Liver (tissue), 3 donors: ENCODE measurements at regions not wholly inside any gene's neighbourhood (a gene's known extent, or its start where the extent isn't known, plus 50 kb on each side); places are given as distances from the start of the nearest gene placed in this dataset.
"Not testable (repeated sequence)": the region's sequence is repeated elsewhere in the genome, so short reads cannot be mapped to it uniquely, and the experiment has no call there.

ENCODE experiments used
- CTCF ChIP-seq: fragments of 150-350 bp; IDR thresholded peaks from 2 replicates; pipeline ENCODE4 v1.5.1; 2017; ENCODE audit warnings: improper control_type of control experiment, low read depth, low read length; ENCODE audit not compliant: missing input control
- JUND ChIP-seq, 2 donors: IDR thresholded peaks; 2 replicates each; pipeline ENCODE4 v1.6.1; 2016; ENCODE audit warnings: antibody characterized with exemption in 2 of 2
- YY1 ChIP-seq: IDR thresholded peaks from 2 replicates; pipeline ENCODE4 v1.6.1; 2016; ENCODE audit warnings: antibody characterized with exemption, mild to moderate bottlenecking
- donor health status: healthy.
- donor health status: healthy.

DNA sequence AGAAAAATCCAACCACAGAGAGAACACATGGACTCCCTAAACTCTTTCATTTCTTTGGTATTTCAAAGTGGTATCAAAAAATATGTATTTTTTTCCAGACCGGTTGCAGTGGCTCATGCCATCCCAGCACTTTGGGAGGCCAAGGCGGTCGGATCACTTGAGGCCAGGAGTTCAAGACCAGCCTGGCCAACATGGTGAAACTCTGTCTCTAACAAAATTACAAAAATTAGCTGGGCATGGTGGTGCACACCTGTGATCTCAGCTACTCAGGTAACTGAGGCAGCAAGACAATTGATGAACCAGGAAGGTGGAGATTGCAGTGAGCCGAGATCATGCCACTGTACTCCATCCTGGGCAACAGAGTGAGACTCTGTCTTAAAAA is 121.8 kb downstream of the RIN2 start:
- TF ChIP-seq JUND (IDR thresholded peaks at IDR 0.05); CTCF; YY1: not testable (repeated sequence)
